H1 (cell line): ENCODE measurements at regions not wholly inside any gene's neighbourhood (a gene's known extent, or its start where the extent isn't known, plus 50 kb on each side); places are given as distances from the start of the nearest gene placed in this dataset.

Source experiments
- BRCA1 ChIP-seq: IDR thresholded peaks from 2 replicates; pipeline ENCODE4 v1.6.1; 2012; ENCODE audit warnings: low read depth, low read length, improper control_type of control experiment
- CBX5 ChIP-seq: fragments of 300-800, 300-1000 bp; sonication (generic); IDR thresholded peaks from 2 replicates; pipeline ENCODE4 v1.7.1; 2016; ENCODE audit warnings: antibody characterized with exemption, low read length, low read depth
- CTBP2 ChIP-seq: IDR thresholded peaks from 2 replicates; pipeline ENCODE4 v1.7.0; 2011; ENCODE audit warnings: borderline replicate concordance, mild to moderate bottlenecking, moderate library complexity, mixed read lengths, low read length; ENCODE audit not compliant: insufficient read depth, insufficient read length
- CTCF ChIP-seq, 3 experiments: IDR thresholded peaks; 1 replicate in 2 of 3; 2 replicates in 1 of 3; pipeline versions ENCODE4 v1.5.1 to v1.6.1; 2011; ENCODE audit warnings: low read length in 3 of 3, mild to moderate bottlenecking in 3 of 3, inconsistent platforms in 2 of 3, low read depth in 1 of 3, moderate library complexity in 1 of 3; ENCODE audit not compliant: insufficient read depth in 1 of 3; ENCODE audit errors: control extremely low read depth in 1 of 3
- E2F6 ChIP-seq: IDR thresholded peaks from 2 replicates; pipeline ENCODE4 v1.6.1; 2012; ENCODE audit warnings: inconsistent platforms
- EZH2 ChIP-seq: fragments of 200-600 bp; sonication (generic); IDR thresholded peaks from 2 replicates; pipeline ENCODE4 v1.7.1; 2012; ENCODE audit warnings: low read depth, mild to moderate bottlenecking, moderate library complexity, low read length, inconsistent platforms; ENCODE audit not compliant: severe bottlenecking
- GABPA ChIP-seq: IDR thresholded peaks from 2 replicates; pipeline ENCODE4 v1.6.1; 2011; ENCODE audit warnings: mild to moderate bottlenecking, low read length, moderate library complexity, borderline replicate concordance; ENCODE audit not compliant: insufficient read depth
- KDM1A ChIP-seq: fragments of 200-600, 300-600 bp; sonication (generic); IDR thresholded peaks from 2 replicates; pipeline ENCODE4 v1.7.1; 2016; ENCODE audit warnings: mild to moderate bottlenecking, low read length, borderline replicate concordance
- POLR2A ChIP-seq, 2 experiments: IDR thresholded peaks; 1 replicate in 1 of 2; 2 replicates in 1 of 2; pipeline ENCODE4 v1.6.1; 2011; ENCODE audit warnings: low read depth in 2 of 2, low read length in 2 of 2, mild to moderate bottlenecking in 2 of 2; ENCODE audit errors: control extremely low read depth in 1 of 2
- RAD21 ChIP-seq, 2 experiments: IDR thresholded peaks in 1 of 2; conservative IDR thresholded peaks in 1 of 2; 2 replicates each; pipeline ENCODE4 v1.6.1; 2011; ENCODE audit warnings: low read depth in 2 of 2, low read length in 2 of 2, improper control_type of control experiment in 1 of 2, inconsistent platforms in 1 of 2, mild to moderate bottlenecking in 1 of 2, moderate library complexity in 1 of 2
- RBBP5 ChIP-seq: IDR thresholded peaks from 2 replicates; pipeline ENCODE4 v1.7.1; 2012; ENCODE audit warnings: low read depth, mild to moderate bottlenecking, inconsistent platforms, low read length, moderate library complexity, borderline replicate concordance
- SIX5 ChIP-seq: IDR thresholded peaks from 2 replicates; pipeline ENCODE4 v1.6.1; 2011; ENCODE audit warnings: mild to moderate bottlenecking, low read depth, low read length
- SP1 ChIP-seq: IDR thresholded peaks from 2 replicates; pipeline ENCODE4 v1.6.1; 2011; ENCODE audit warnings: low read depth, low read length
- TAF1 ChIP-seq: IDR thresholded peaks from 2 replicates; pipeline ENCODE4 v1.6.1; 2011; ENCODE audit warnings: mild to moderate bottlenecking, low read depth, low read length
- TCF12 ChIP-seq: IDR thresholded peaks from 2 replicates; pipeline ENCODE4 v1.6.1; 2011; ENCODE audit warnings: low read depth, mild to moderate bottlenecking, low read length
- ZNF274 ChIP-seq: IDR thresholded peaks from 2 replicates; pipeline ENCODE4 v1.7.0; 2012; ENCODE audit warnings: low read length, borderline replicate concordance; ENCODE audit errors: extremely low read depth

- TF ChIP-seq RAD21 (IDR thresholded peaks at IDR 0.05 in 1 of 2, conservative IDR thresholded peaks at IDR 0.05 in 1 of 2; ENCODE audit: low read depth in 2 of 2, low read length in 2 of 2): peak in 1 of 2 experiments; percentile 1; a peak in 1 of 4 replicates
- TF ChIP-seq TCF12: no peak
- TF ChIP-seq E2F6: no peak
- no peak for TF ChIP-seq SIX5
- TF ChIP-seq SP1: no peak
- no peak for TF ChIP-seq CTCF (IDR thresholded peaks at IDR 0.05; ENCODE audit: control extremely low read depth in 1 of 3, insufficient read depth in 1 of 3, low read depth in 1 of 3, low read length in 3 of 3)
- no peak for TF ChIP-seq TAF1
- no peak for TF ChIP-seq POLR2A (IDR thresholded peaks at IDR 0.05; ENCODE audit: control extremely low read depth in 1 of 2, low read depth in 2 of 2, low read length in 2 of 2)
- no peak for TF ChIP-seq CBX5
- TF ChIP-seq BRCA1: no peak
- no peak for TF ChIP-seq GABPA
- no peak for TF ChIP-seq EZH2
- TF ChIP-seq RBBP5: peak; percentile 79; the same call in 1 of the 2 replicates
- no peak for TF ChIP-seq ZNF274
- no peak for TF ChIP-seq KDM1A
- no peak for TF ChIP-seq CTBP2
Observed at GRCh38 chr7:131109759-131110296, 217.8 kb upstream of the MKLN1 start (continued).
